ENCODE measurements at regions not wholly inside any gene's neighbourhood (a gene's known extent, or its start where the extent isn't known, plus 50 kb on each side); places are given as distances from the start of the nearest gene placed in this dataset.

GRCh38 chr12:72978999-72979398, 706.8 kb downstream of the TRHDE start:
- Histone ChIP-seq H3K27me3 (ENCODE audit: control insufficient read depth in 1 of 2, insufficient read depth in 2 of 2, low read length in 2 of 2) (no peaks in the 10 kb centered on the region), H3K36me3 (ENCODE audit: insufficient read depth, low read length) (no peaks in the 10 kb centered on the region), H3K4me3 (ENCODE audit: low read length) (no peak overlapping the region), H3K4me1 (ENCODE audit: insufficient read depth, low read length) (no peaks in the 10 kb centered on the region), H3K9me3 (ENCODE audit: control insufficient read depth in 1 of 2, insufficient read depth in 1 of 2, low read length in 2 of 2) (peaks cover 0 to 3% of the 10 kb centered on the region in 2 experiments), H3K27ac (ENCODE audit: low read depth in 1 of 2, low read length in 2 of 2) (no peak overlapping the region)
- ChIA-PET POLR2A (no interaction called here), CTCF (no interaction called here)
- no peak for ATAC-seq (ENCODE audit: poor library complexity)
- intact Hi-C loops (cut with DNase I, micrococcal nuclease), result no loop called here
- Mint-ChIP-seq H3K4me1 (ENCODE audit: low read depth) (no peaks in the 10 kb centered on the region), H3K36me3 (ENCODE audit: low read depth) (no peaks in the 10 kb centered on the region), H3K27ac (no peak overlapping the region), H3K4me3 (no peak overlapping the region), H3K9me3 (peaks cover 10% of the 10 kb centered on the region), H3K27me3 (no peaks in the 10 kb centered on the region)
- DNase-seq, result no peak
- TF ChIP-seq, protein P1, sequence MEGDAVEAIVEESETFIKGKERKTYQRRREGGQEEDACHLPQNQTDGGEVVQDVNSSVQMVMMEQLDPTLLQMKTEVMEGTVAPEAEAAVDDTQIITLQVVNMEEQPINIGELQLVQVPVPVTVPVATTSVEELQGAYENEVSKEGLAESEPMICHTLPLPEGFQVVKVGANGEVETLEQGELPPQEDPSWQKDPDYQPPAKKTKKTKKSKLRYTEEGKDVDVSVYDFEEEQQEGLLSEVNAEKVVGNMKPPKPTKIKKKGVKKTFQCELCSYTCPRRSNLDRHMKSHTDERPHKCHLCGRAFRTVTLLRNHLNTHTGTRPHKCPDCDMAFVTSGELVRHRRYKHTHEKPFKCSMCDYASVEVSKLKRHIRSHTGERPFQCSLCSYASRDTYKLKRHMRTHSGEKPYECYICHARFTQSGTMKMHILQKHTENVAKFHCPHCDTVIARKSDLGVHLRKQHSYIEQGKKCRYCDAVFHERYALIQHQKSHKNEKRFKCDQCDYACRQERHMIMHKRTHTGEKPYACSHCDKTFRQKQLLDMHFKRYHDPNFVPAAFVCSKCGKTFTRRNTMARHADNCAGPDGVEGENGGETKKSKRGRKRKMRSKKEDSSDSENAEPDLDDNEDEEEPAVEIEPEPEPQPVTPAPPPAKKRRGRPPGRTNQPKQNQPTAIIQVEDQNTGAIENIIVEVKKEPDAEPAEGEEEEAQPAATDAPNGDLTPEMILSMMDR (IDR thresholded peaks at IDR 0.05), result no peak

DNA sequence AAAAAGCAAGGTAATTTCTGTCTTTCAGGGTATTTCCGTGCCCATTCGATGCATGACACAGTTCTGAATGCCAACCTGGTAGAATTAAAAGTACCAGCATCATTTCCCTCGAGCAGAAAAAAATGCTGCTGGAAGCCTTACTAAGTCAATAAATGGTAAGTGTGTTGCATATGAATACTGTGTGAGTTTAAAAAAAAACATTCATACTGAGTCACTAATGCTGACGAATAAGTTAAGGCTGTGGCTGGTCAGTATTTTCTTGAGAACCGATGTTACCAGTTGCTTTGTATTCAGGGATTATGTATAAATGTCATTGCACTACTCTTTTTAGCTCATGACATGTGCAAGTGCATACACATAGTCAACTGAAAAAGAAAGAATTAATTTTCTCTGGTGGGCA, 710.2 kb downstream of the TRHDE start:
- TF ChIP-seq, protein P1 (IDR thresholded peaks at IDR 0.05), result no peak
- intact Hi-C loops (cut with DNase I, micrococcal nuclease), result no loop called here
- CTCF ChIA-PET, result no interaction called here

GRCh38 chr12:72986963-72987362, 714.8 kb downstream of the TRHDE start:
- no peaks in the 10 kb centered on the region for H3K4me1 ChIP-seq (ENCODE audit: insufficient read depth, low read length)
- TF ChIP-seq, protein P1 (IDR thresholded peaks at IDR 0.05), result no peak
- H3K4me3 ChIP-seq (ENCODE audit: low read length), result no peak overlapping the region
- no peak overlapping the region for H3K4me3 Mint-ChIP-seq
- ChIA-PET POLR2A (no interaction called here), CTCF (no interaction called here)
- peaks cover 0 to 4% of the 10 kb centered on the region in 2 experiments for H3K9me3 ChIP-seq (ENCODE audit: control insufficient read depth in 1 of 2, insufficient read depth in 1 of 2, low read length in 2 of 2)
- ATAC-seq (ENCODE audit: poor library complexity) (no peak), DNase-seq (no peak)
- H3K27me3 ChIP-seq (ENCODE audit: control insufficient read depth in 1 of 2, insufficient read depth in 2 of 2, low read length in 2 of 2), result no peaks in the 10 kb centered on the region
- H3K9me3 Mint-ChIP-seq, result peaks cover 11% of the 10 kb centered on the region
- no peak overlapping the region for H3K27ac ChIP-seq (ENCODE audit: low read depth in 1 of 2, low read length in 2 of 2)
- H3K36me3 Mint-ChIP-seq (ENCODE audit: low read depth), result no peaks in the 10 kb centered on the region
- H3K27ac Mint-ChIP-seq, result no peak overlapping the region
- intact Hi-C loops (cut with DNase I, micrococcal nuclease), result no loop called here
- H3K36me3 ChIP-seq (ENCODE audit: insufficient read depth, low read length), result no peaks in the 10 kb centered on the region
- H3K27me3 Mint-ChIP-seq, result no peaks in the 10 kb centered on the region
- no peaks in the 10 kb centered on the region for H3K4me1 Mint-ChIP-seq (ENCODE audit: low read depth)

More for the DNA sequence above, 710.2 kb downstream of the TRHDE start:
- H3K4me1 Mint-ChIP-seq (ENCODE audit: low read depth), result no peaks in the 10 kb centered on the region
- H3K9me3 ChIP-seq (ENCODE audit: control insufficient read depth in 1 of 2, insufficient read depth in 1 of 2, low read length in 2 of 2), result peaks cover 0 to 4% of the 10 kb centered on the region in 2 experiments
- H3K36me3 ChIP-seq (ENCODE audit: insufficient read depth, low read length), result no peaks in the 10 kb centered on the region
- no peak for DNase-seq
- peaks cover 7% of the 10 kb centered on the region for H3K9me3 Mint-ChIP-seq
- no peaks in the 10 kb centered on the region for H3K4me1 ChIP-seq (ENCODE audit: insufficient read depth, low read length)
- no peak for ATAC-seq (ENCODE audit: poor library complexity)
- H3K27me3 Mint-ChIP-seq, result no peaks in the 10 kb centered on the region
- no peaks in the 10 kb centered on the region for H3K27me3 ChIP-seq (ENCODE audit: control insufficient read depth in 1 of 2, insufficient read depth in 2 of 2, low read length in 2 of 2)
- no peak overlapping the region for H3K27ac ChIP-seq (ENCODE audit: low read depth in 1 of 2, low read length in 2 of 2)
- POLR2A ChIA-PET, result no interaction called here
- H3K36me3 Mint-ChIP-seq (ENCODE audit: low read depth), result no peaks in the 10 kb centered on the region
- no peak overlapping the region for H3K4me3 Mint-ChIP-seq
- H3K27ac Mint-ChIP-seq, result no peak overlapping the region
- no peak overlapping the region for H3K4me3 ChIP-seq (ENCODE audit: low read length)
